HG03521 (cell line): ENCODE measurements at regions not wholly inside any gene's neighbourhood (a gene's known extent, or its start where the extent isn't known, plus 50 kb on each side); places are given as distances from the start of the nearest gene placed in this dataset.

Source experiments
- ATAC-seq: cut with Tn5 transposase; IDR thresholded peaks from one replicate; pipeline ENCODE4 v1.9.1; 2021; ENCODE audit warnings: mild to moderate bottlenecking, moderate library complexity; ENCODE audit not compliant: unreplicated experiment

GRCh38 chr5:57857696-57858095, 375.1 kb upstream of the ACTBL2 start:
- no peak for ATAC-seq

GRCh38 chr5:57855831-57856230, 373.2 kb upstream of the ACTBL2 start:
- ATAC-seq = no peak

- ATAC-seq = no peak
Measured at GRCh38 chr5:57853929-57854697, 371.5 kb upstream of the ACTBL2 start.

GRCh38 chr5:57850109-57850508, 367.5 kb upstream of the ACTBL2 start:
- no peak for ATAC-seq

GRCh38 chr5:57845025-57845424, 362.4 kb upstream of the ACTBL2 start:
- no peak for ATAC-seq

GRCh38 chr5:57844410-57844809, 361.8 kb upstream of the ACTBL2 start:
- no peak for ATAC-seq

- ATAC-seq = no peak
Measured at GRCh38 chr5:57843059-57843367, 360.4 kb upstream of the ACTBL2 start.

GRCh38 chr5:57842364-57843058, 359.9 kb upstream of the ACTBL2 start:
- ATAC-seq = no peak

- ATAC-seq = no peak
Measured at GRCh38 chr5:57841676-57842363, 359.2 kb upstream of the ACTBL2 start.

- ATAC-seq = no peak
Measured at GRCh38 chr5:57839437-57840079, 356.9 kb upstream of the ACTBL2 start.

- ATAC-seq = no peak
Measured at GRCh38 chr5:57839025-57839424, 356.4 kb upstream of the ACTBL2 start.

- no peak for ATAC-seq
Measured at GRCh38 chr5:57836921-57837320, 354.3 kb upstream of the ACTBL2 start.

- ATAC-seq = no peak
Measured at GRCh38 chr5:57836331-57836730, 353.7 kb upstream of the ACTBL2 start.

- ATAC-seq = no peak
Measured at GRCh38 chr5:57834829-57835608, 352.4 kb upstream of the ACTBL2 start.

GRCh38 chr5:57833489-57833888, 350.9 kb upstream of the ACTBL2 start:
- no peak for ATAC-seq

GRCh38 chr5:57832875-57833274, 350.3 kb upstream of the ACTBL2 start:
- no peak for ATAC-seq

GRCh38 chr5:57831932-57832331, 349.3 kb upstream of the ACTBL2 start:
- ATAC-seq = no peak

- ATAC-seq = no peak
Measured at GRCh38 chr5:57831090-57831489, 348.5 kb upstream of the ACTBL2 start.

GRCh38 chr5:57828221-57828620, 345.6 kb upstream of the ACTBL2 start:
- no peak for ATAC-seq

GRCh38 chr5:57825031-57825686, 342.5 kb upstream of the ACTBL2 start:
- no peak for ATAC-seq
